ENCODE measurements at regions not wholly inside any gene's neighbourhood (a gene's known extent, or its start where the extent isn't known, plus 50 kb on each side); places are given as distances from the start of the nearest gene placed in this dataset.

- Histone ChIP-seq H3K27me3 (replicated peaks; ENCODE audit: insufficient read depth) (no peaks in the 10 kb centered on the region), H3K27ac (no peak overlapping the region), H3K4me3 (no peak overlapping the region), H3K9me3 (no peaks in the 10 kb centered on the region), H3K36me3 (no peaks in the 10 kb centered on the region), H3K4me1 (replicated peaks) (no peaks in the 10 kb centered on the region)
- DNase-seq (ENCODE audit: low spot score): no peak
- TF ChIP-seq CTCF (IDR thresholded peaks at IDR 0.05) (no peak), POLR2A (IDR thresholded peaks at IDR 0.05) (no peak), POLR2AphosphoS5 (IDR thresholded peaks at IDR 0.05) (no peak)
- intact Hi-C loops (cut with DNase I): no loop called here
- 43% methylated on average over 2 of the region's 2 CpGs for WGBS
Observed at GRCh38 chr1:222307621-222308020, 240.3 kb downstream of the HHIPL2 start.

- intact Hi-C loops (cut with DNase I): no loop called here
- Histone ChIP-seq H3K27ac (no peak overlapping the region), H3K27me3 (replicated peaks; ENCODE audit: insufficient read depth) (no peaks in the 10 kb centered on the region), H3K9me3 (no peaks in the 10 kb centered on the region), H3K36me3 (no peaks in the 10 kb centered on the region), H3K4me3 (no peak overlapping the region), H3K4me1 (replicated peaks) (no peaks in the 10 kb centered on the region)
- no peak for TF ChIP-seq POLR2AphosphoS5 (IDR thresholded peaks at IDR 0.05)
- TF ChIP-seq CTCF (IDR thresholded peaks at IDR 0.05): no peak
- no peak for TF ChIP-seq POLR2A (IDR thresholded peaks at IDR 0.05)
- WGBS: 79% methylated on average over 1 of the region's 1 CpG
- DNase-seq (ENCODE audit: low spot score): no peak
Observed at GRCh38 chr1:222306512-222306911, 241.4 kb downstream of the HHIPL2 start.

GRCh38 chr1:222306011-222306410 is 241.9 kb downstream of the HHIPL2 start:
- no peaks in the 10 kb centered on the region for H3K27me3 ChIP-seq (replicated peaks; ENCODE audit: insufficient read depth)
- H3K27ac ChIP-seq: no peak overlapping the region
- TF ChIP-seq POLR2AphosphoS5 (IDR thresholded peaks at IDR 0.05): no peak
- TF ChIP-seq POLR2A (IDR thresholded peaks at IDR 0.05): no peak
- no peak for TF ChIP-seq CTCF (IDR thresholded peaks at IDR 0.05)
- DNase-seq (ENCODE audit: low spot score): no peak
- intact Hi-C loops (cut with DNase I): no loop called here
- no peaks in the 10 kb centered on the region for H3K36me3 ChIP-seq
- no peaks in the 10 kb centered on the region for H3K9me3 ChIP-seq
- no peaks in the 10 kb centered on the region for H3K4me1 ChIP-seq (replicated peaks)
- no peak overlapping the region for H3K4me3 ChIP-seq

GRCh38 chr1:222301652-222302051 is 246.3 kb downstream of the HHIPL2 start:
- H3K27ac ChIP-seq: no peak overlapping the region
- H3K36me3 ChIP-seq: no peaks in the 10 kb centered on the region
- intact Hi-C loops (cut with DNase I): no loop called here
- TF ChIP-seq POLR2AphosphoS5 (IDR thresholded peaks at IDR 0.05) (no peak), CTCF (IDR thresholded peaks at IDR 0.05) (no peak), POLR2A (IDR thresholded peaks at IDR 0.05) (no peak)
- H3K4me3 ChIP-seq: no peak overlapping the region
- H3K4me1 ChIP-seq (replicated peaks): no peaks in the 10 kb centered on the region
- no peaks in the 10 kb centered on the region for H3K9me3 ChIP-seq
- DNase-seq (ENCODE audit: low spot score): no peak
- WGBS: 69% methylated on average over 2 of the region's 2 CpGs
- H3K27me3 ChIP-seq (replicated peaks; ENCODE audit: insufficient read depth): no peaks in the 10 kb centered on the region

- Histone ChIP-seq H3K4me3 (no peak overlapping the region), H3K36me3 (no peaks in the 10 kb centered on the region), H3K4me1 (replicated peaks) (no peaks in the 10 kb centered on the region), H3K9me3 (no peaks in the 10 kb centered on the region), H3K27me3 (replicated peaks; ENCODE audit: insufficient read depth) (no peaks in the 10 kb centered on the region), H3K27ac (no peak overlapping the region)
- WGBS: 61% methylated on average over 1 of the region's 1 CpG
- DNase-seq (ENCODE audit: low spot score): no peak
- intact Hi-C loops (cut with DNase I): no loop called here
- TF ChIP-seq CTCF (IDR thresholded peaks at IDR 0.05): no peak
- no peak for TF ChIP-seq POLR2A (IDR thresholded peaks at IDR 0.05)
- TF ChIP-seq POLR2AphosphoS5 (IDR thresholded peaks at IDR 0.05): no peak
Observed at GRCh38 chr1:222299524-222299923, 248.4 kb downstream of the HHIPL2 start.

Data from prostate gland (tissue), 2 donors.